ENCODE measurements at regions not wholly inside any gene's neighbourhood (a gene's known extent, or its start where the extent isn't known, plus 50 kb on each side); places are given as distances from the start of the nearest gene placed in this dataset.

- Histone ChIP-seq H3K79me2 (ENCODE audit: low read length) (no peaks in the 10 kb centered on the region), H3K4me1 (ENCODE audit: low read length) (peaks cover 11% of the 10 kb centered on the region), H3K27me3 (ENCODE audit: low read depth, low read length) (no peaks in the 10 kb centered on the region), H3K4me2 (ENCODE audit: low read length) (no peak overlapping the region), H4K20me1 (ENCODE audit: insufficient read depth, low read length) (no peaks in the 10 kb centered on the region), H2AFZ (ENCODE audit: low read depth, low read length) (no peak overlapping the region), H3K36me3 (replicated peaks; ENCODE audit: low read depth, low read length) (no peaks in the 10 kb centered on the region), H3K27ac (ENCODE audit: low read length) (no peak overlapping the region), H3K9ac (ENCODE audit: low read length) (no peak overlapping the region), H3K4me3 (ENCODE audit: low read length) (no peak overlapping the region), H3K9me3 (ENCODE audit: insufficient read depth, low read length) (no peaks in the 10 kb centered on the region)
- TF ChIP-seq EZH2phosphoT487 (IDR thresholded peaks at IDR 0.05; ENCODE audit: low read depth), result no peak
- TF ChIP-seq, protein P1, sequence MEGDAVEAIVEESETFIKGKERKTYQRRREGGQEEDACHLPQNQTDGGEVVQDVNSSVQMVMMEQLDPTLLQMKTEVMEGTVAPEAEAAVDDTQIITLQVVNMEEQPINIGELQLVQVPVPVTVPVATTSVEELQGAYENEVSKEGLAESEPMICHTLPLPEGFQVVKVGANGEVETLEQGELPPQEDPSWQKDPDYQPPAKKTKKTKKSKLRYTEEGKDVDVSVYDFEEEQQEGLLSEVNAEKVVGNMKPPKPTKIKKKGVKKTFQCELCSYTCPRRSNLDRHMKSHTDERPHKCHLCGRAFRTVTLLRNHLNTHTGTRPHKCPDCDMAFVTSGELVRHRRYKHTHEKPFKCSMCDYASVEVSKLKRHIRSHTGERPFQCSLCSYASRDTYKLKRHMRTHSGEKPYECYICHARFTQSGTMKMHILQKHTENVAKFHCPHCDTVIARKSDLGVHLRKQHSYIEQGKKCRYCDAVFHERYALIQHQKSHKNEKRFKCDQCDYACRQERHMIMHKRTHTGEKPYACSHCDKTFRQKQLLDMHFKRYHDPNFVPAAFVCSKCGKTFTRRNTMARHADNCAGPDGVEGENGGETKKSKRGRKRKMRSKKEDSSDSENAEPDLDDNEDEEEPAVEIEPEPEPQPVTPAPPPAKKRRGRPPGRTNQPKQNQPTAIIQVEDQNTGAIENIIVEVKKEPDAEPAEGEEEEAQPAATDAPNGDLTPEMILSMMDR (IDR thresholded peaks at IDR 0.05; ENCODE audit: low read depth, low read length), result no peak
Observed at GRCh38 chr6:71107911-71108420, 151.1 kb upstream of the B3GAT2 start.

- Histone ChIP-seq H4K20me1 (ENCODE audit: insufficient read depth, low read length) (no peaks in the 10 kb centered on the region), H3K4me2 (ENCODE audit: low read length) (peak overlapping the region; percentile 26), H3K27ac (ENCODE audit: low read length) (no peak overlapping the region), H3K27me3 (ENCODE audit: low read depth, low read length) (no peaks in the 10 kb centered on the region), H3K79me2 (ENCODE audit: low read length) (no peaks in the 10 kb centered on the region), H3K9me3 (ENCODE audit: insufficient read depth, low read length) (no peaks in the 10 kb centered on the region), H3K4me3 (ENCODE audit: low read length) (no peak overlapping the region), H3K36me3 (replicated peaks; ENCODE audit: low read depth, low read length) (no peaks in the 10 kb centered on the region), H3K9ac (ENCODE audit: low read length) (no peak overlapping the region), H2AFZ (ENCODE audit: low read depth, low read length) (peak overlapping the region; percentile 49; the same call in 1 of the 2 replicates), H3K4me1 (ENCODE audit: low read length) (no peaks in the 10 kb centered on the region)
- TF ChIP-seq, protein P1 (IDR thresholded peaks at IDR 0.05; ENCODE audit: low read depth, low read length), result no peak
- no peak for TF ChIP-seq EZH2phosphoT487 (IDR thresholded peaks at IDR 0.05; ENCODE audit: low read depth)
Observed at GRCh38 chr6:71114544-71114943, 157.7 kb upstream of the B3GAT2 start.

GRCh38 chr6:71114986-71115385 lies 158.1 kb upstream of the B3GAT2 start:
- Histone ChIP-seq H3K4me1 (ENCODE audit: low read length) (no peaks in the 10 kb centered on the region), H3K4me3 (ENCODE audit: low read length) (no peak overlapping the region), H2AFZ (ENCODE audit: low read depth, low read length) (no peak overlapping the region), H3K36me3 (replicated peaks; ENCODE audit: low read depth, low read length) (no peaks in the 10 kb centered on the region), H3K27ac (ENCODE audit: low read length) (no peak overlapping the region), H3K9me3 (ENCODE audit: insufficient read depth, low read length) (no peaks in the 10 kb centered on the region), H3K79me2 (ENCODE audit: low read length) (no peaks in the 10 kb centered on the region), H3K9ac (ENCODE audit: low read length) (no peak overlapping the region), H3K27me3 (ENCODE audit: low read depth, low read length) (no peaks in the 10 kb centered on the region), H3K4me2 (ENCODE audit: low read length) (no peak overlapping the region), H4K20me1 (ENCODE audit: insufficient read depth, low read length) (no peaks in the 10 kb centered on the region)
- no peak for TF ChIP-seq EZH2phosphoT487 (IDR thresholded peaks at IDR 0.05; ENCODE audit: low read depth)
- TF ChIP-seq, protein P1 (IDR thresholded peaks at IDR 0.05; ENCODE audit: low read depth, low read length), result no peak

DNA sequence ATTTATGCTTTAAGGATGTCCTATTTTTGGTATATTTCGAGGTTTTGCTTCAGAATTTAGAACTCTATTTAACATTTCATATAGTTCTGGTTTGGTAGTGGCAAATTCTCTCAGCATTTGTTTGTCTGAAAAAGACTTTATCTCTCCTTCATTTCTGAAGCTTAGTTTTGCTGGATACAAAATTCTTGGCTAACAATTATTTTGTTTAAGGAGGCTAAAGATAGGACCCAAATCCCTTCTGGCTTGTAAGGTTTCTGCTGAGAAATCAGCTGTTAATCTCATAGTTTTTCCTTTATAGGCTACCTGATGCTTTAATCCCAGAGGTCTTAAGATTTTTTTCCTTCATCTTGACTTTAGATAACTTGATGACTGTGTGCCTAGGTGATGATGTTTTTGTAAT lies 162.7 kb upstream of the B3GAT2 start:
- H3K9ac ChIP-seq (ENCODE audit: low read length), result no peak overlapping the region
- no peaks in the 10 kb centered on the region for H3K36me3 ChIP-seq (replicated peaks; ENCODE audit: low read depth, low read length)
- H3K4me1 ChIP-seq (ENCODE audit: low read length), result peaks cover 3% of the 10 kb centered on the region; the same call in 1 of the 2 replicates
- no peak overlapping the region for H3K4me3 ChIP-seq (ENCODE audit: low read length)
- no peaks in the 10 kb centered on the region for H3K9me3 ChIP-seq (ENCODE audit: insufficient read depth, low read length)
- H3K79me2 ChIP-seq (ENCODE audit: low read length), result no peaks in the 10 kb centered on the region
- H2AFZ ChIP-seq (ENCODE audit: low read depth, low read length), result no peak overlapping the region
- H4K20me1 ChIP-seq (ENCODE audit: insufficient read depth, low read length), result no peaks in the 10 kb centered on the region
- TF ChIP-seq, protein P1 (IDR thresholded peaks at IDR 0.05; ENCODE audit: low read depth, low read length), result no peak
- no peak for TF ChIP-seq EZH2phosphoT487 (IDR thresholded peaks at IDR 0.05; ENCODE audit: low read depth)
- no peak overlapping the region for H3K27ac ChIP-seq (ENCODE audit: low read length)
- no peak overlapping the region for H3K4me2 ChIP-seq (ENCODE audit: low read length)
- no peaks in the 10 kb centered on the region for H3K27me3 ChIP-seq (ENCODE audit: low read depth, low read length)
